NCI-H2196 treated with DMSO at 0.1 percent for 48 hours (cell line): ENCODE measurements at regions not wholly inside any gene's neighbourhood (a gene's known extent, or its start where the extent isn't known, plus 50 kb on each side); places are given as distances from the start of the nearest gene placed in this dataset.
A peak's percentile ranks its signal among the peaks of the same experiment; 100 is the strongest.

Source experiments
- DNase-seq: peaks from one replicate; lab custom pipeline; 2025; ENCODE audit not compliant: unreplicated experiment; lab: John Stamatoyannopoulos, UW

- no peak for DNase-seq
Observed at GRCh38 chr10:69715899-69716606, 85.7 kb upstream of the COL13A1 start.

GRCh38 chr10:69716711-69717560 is 84.8 kb upstream of the COL13A1 start:
- no peak for DNase-seq

- DNase-seq: no peak
Observed at GRCh38 chr10:69718951-69719350, 82.8 kb upstream of the COL13A1 start.

- no peak for DNase-seq
Observed at GRCh38 chr10:69721690-69722310, 79.9 kb upstream of the COL13A1 start.

- DNase-seq: no peak
Observed at GRCh38 chr10:69723653-69724052, 78.1 kb upstream of the COL13A1 start.

- DNase-seq: peak; percentile 12
Observed at GRCh38 chr10:69726850-69727249, 74.9 kb upstream of the COL13A1 start.

GRCh38 chr10:69728335-69728870 is 73.3 kb upstream of the COL13A1 start:
- DNase-seq: no peak

GRCh38 chr10:69729326-69730048 is 72.2 kb upstream of the COL13A1 start:
- DNase-seq: no peak

- no peak for DNase-seq
Observed at GRCh38 chr10:69730251-69731156, 71.2 kb upstream of the COL13A1 start.

- no peak for DNase-seq
Observed at GRCh38 chr10:69731184-69731583, 70.5 kb upstream of the COL13A1 start.

- no peak for DNase-seq
Observed at GRCh38 chr10:69731698-69732097, 70.0 kb upstream of the COL13A1 start.

GRCh38 chr10:69732147-69732825 is 69.4 kb upstream of the COL13A1 start:
- DNase-seq: peak; percentile 8

- DNase-seq: no peak
Observed at GRCh38 chr10:69732826-69733150, 68.9 kb upstream of the COL13A1 start.

GRCh38 chr10:69733791-69734261 is 67.9 kb upstream of the COL13A1 start:
- no peak for DNase-seq

GRCh38 chr10:69734416-69734796 is 67.3 kb upstream of the COL13A1 start:
- no peak for DNase-seq

GRCh38 chr10:69734797-69735468 is 66.8 kb upstream of the COL13A1 start:
- DNase-seq: no peak

- DNase-seq: no peak
Observed at GRCh38 chr10:69736886-69737641, 64.6 kb upstream of the COL13A1 start.

- no peak for DNase-seq
Observed at GRCh38 chr10:69738071-69738470, 63.6 kb upstream of the COL13A1 start.
